ENCODE measurements at regions not wholly inside any gene's neighbourhood (a gene's known extent, or its start where the extent isn't known, plus 50 kb on each side); places are given as distances from the start of the nearest gene placed in this dataset.

DNA sequence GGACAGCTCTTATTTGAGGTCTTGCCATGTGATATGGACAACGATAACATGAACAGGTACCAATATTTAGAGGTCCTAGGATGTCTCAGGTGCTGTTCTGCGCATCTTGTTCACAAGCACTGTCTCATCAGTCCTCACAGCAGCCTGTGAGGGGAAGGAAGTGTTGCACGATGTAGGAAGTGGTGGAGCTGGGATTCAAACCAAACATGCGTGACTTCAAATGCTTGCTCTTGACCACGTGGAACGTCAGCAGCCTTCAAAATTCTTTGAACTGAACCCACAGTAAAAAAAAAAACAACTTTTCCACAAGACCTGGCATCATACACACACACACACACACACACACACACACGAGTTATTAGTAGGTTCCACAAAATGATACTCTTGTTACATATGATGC, 153.4 kb upstream of the SMAD3 start:
- H3K9me3 Mint-ChIP-seq: peaks cover 4% of the 10 kb centered on the region
- DNase-seq: peak; percentile 6
- peaks cover 5% of the 10 kb centered on the region for H3K27me3 Mint-ChIP-seq
- H3K4me1 Mint-ChIP-seq: peaks cover 10% of the 10 kb centered on the region
- H3K36me3 Mint-ChIP-seq: no peaks in the 10 kb centered on the region
- no peak overlapping the region for H3K27ac Mint-ChIP-seq
- H3K4me3 Mint-ChIP-seq: no peak overlapping the region

DNA sequence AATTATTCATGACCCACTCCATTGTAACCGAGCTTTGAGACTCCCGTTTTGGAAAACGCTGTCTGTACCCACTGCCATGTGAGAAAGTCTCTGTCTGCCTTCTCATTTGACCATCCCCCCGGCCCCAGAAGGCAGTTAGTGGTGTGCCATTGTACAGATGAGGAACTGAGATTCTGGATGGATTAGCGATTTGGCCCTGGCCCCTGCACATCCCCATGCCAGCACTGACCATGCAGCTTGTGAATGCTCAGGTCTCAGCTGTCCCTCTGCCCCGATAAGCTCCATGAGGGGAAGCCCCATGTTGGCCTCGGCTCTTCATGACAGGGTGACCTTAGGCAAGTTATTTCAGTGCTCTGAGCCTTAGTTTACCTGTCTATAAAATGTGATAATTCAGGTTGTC, 153.0 kb upstream of the SMAD3 start:
- H3K27ac Mint-ChIP-seq: peak overlapping the region; percentile 40
- DNase-seq: no peak
- H3K4me1 Mint-ChIP-seq: peaks cover 10% of the 10 kb centered on the region
- no peak overlapping the region for H3K4me3 Mint-ChIP-seq
- H3K36me3 Mint-ChIP-seq: no peaks in the 10 kb centered on the region
- peaks cover 6% of the 10 kb centered on the region for H3K9me3 Mint-ChIP-seq
- H3K27me3 Mint-ChIP-seq: peaks cover 8% of the 10 kb centered on the region

DNA sequence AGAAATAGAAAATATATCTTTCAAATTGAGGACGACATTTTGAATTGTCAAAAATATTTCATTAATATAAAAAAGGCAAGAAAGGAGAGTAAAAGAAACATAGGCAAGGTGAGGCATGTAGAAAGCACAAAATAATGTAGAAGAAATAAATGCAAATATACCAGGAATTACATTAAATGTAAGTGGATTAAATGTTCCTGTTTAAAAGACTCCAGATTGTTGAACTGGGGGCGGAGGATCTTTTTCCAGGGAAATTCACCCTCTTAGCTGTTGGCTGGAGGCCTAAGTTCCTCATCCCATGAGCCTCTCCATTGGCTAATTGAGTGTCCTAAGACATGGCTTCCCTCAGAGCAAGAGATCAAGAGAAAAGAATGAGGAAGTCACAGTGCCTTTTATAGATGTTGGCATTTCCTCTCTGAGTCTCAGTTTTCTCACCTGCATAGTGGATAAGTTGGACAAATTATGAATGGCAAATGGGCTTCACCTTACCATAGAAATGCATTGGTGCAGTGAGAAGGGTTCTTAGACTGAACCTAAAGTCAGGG, 147.4 kb upstream of the SMAD3 start:
- no peak for DNase-seq
- H3K27me3 Mint-ChIP-seq: peaks cover 15% of the 10 kb centered on the region
- H3K36me3 Mint-ChIP-seq: peaks cover 3% of the 10 kb centered on the region
- H3K9me3 Mint-ChIP-seq: peaks cover 12% of the 10 kb centered on the region
- no peaks in the 10 kb centered on the region for H3K4me1 Mint-ChIP-seq
- no peak overlapping the region for H3K27ac Mint-ChIP-seq
- H3K4me3 Mint-ChIP-seq: no peak overlapping the region

DNA sequence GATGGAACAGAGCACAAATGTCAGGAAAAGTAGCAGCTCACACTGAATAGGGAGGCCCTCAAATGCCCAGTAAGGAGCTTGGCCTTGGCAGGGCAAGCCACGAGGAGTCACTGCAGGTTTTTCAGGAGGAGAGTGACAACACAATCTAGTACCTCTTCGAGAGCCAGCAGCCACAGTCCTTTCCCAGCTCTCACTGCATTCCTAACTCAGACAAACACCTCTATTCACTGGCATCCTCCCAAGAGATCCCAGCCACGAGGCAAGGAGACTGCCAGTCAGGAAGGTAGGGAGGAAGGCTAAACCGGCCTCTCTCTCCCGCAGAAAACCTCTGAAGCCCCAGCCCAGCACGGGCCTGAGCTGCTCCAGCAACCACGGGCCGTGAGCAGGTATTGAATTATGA, 146.0 kb upstream of the SMAD3 start:
- no peak overlapping the region for H3K4me3 Mint-ChIP-seq
- DNase-seq: no peak
- peaks cover 3% of the 10 kb centered on the region for H3K36me3 Mint-ChIP-seq
- H3K27ac Mint-ChIP-seq: no peak overlapping the region
- H3K9me3 Mint-ChIP-seq: peaks cover 13% of the 10 kb centered on the region
- H3K27me3 Mint-ChIP-seq: peaks cover 20% of the 10 kb centered on the region
- peaks cover 5% of the 10 kb centered on the region for H3K4me1 Mint-ChIP-seq

DNA sequence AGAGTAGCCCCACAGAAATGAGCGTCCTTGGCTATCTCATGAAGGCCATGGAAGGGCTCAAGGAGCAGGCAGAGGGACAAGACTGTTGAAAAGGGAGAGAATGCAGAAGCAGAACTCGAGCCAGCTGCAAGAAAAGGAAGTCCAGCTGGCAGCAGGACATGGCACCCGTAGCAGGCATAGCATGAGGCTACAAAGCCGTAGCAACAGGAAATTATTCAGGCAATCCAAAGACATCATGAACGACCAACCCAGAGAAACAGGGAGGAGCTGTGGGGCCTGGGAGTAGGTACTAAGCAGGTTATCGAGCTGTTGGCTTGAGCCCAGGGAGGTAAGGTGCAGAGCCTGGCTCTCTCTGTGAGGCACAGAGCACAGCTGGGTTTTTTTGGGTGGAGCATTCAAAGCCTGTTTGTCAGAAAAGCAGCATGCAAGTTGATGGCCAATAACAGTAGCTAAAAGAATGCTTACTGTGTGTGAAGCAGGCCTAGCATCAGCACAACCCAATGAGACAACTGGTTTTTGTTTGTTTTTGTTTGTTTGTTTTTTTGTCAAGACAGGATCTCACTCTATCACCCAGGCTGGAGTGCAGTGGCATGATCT, 144.0 kb upstream of the SMAD3 start:
- Mint-ChIP-seq H3K36me3 (peaks cover 3% of the 10 kb centered on the region), H3K27ac (no peak overlapping the region), H3K4me3 (no peak overlapping the region), H3K9me3 (peaks cover 13% of the 10 kb centered on the region), H3K27me3 (peaks cover 20% of the 10 kb centered on the region), H3K4me1 (peaks cover 5% of the 10 kb centered on the region)
- DNase-seq: no peak

DNA sequence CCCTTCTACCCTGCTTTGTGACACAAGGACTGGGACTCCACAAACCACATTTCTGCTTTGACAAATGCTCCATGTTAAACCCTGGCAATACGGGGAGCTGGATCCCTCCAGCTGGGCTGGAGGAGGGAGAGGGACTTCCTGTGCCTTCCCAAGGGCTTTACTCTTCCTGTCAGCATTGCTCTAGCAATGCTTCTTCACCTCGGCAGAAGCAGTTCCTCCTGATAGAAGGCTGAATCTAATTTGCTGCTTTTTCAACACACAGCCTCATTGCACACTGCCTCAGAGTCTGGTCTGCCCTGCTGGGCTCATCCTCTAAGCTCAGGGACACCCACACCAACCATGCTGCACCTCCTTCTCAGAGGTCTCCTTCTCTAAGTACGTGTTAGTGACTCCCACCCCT, 142.8 kb upstream of the SMAD3 start:
- H3K4me3 Mint-ChIP-seq: no peak overlapping the region
- H3K9me3 Mint-ChIP-seq: peaks cover 5% of the 10 kb centered on the region
- H3K27ac Mint-ChIP-seq: no peak overlapping the region
- peaks cover 12% of the 10 kb centered on the region for H3K27me3 Mint-ChIP-seq
- no peak for DNase-seq
- peaks cover 3% of the 10 kb centered on the region for H3K36me3 Mint-ChIP-seq
- peaks cover 5% of the 10 kb centered on the region for H3K4me1 Mint-ChIP-seq

DNA sequence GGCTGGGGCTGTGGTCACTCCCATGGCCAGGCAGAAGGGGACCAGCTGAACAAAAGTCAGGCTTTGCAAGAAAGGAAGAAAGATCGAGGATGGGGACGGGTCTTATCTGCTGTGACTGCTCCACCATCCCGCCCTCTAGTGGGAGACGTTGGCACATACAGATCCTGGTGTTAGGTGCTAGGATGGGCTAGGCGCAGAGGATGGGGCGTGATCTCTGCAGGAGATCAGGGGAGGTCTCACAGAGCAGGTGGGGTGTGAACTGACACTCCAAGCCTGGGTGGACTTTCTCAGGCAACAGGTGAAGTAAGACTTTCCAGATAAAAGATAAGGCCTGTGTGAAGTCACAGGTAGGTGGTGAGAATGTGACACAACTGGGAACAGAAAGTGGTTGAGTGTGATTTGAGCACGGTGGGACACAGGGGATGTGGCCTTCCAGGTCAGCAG, 141.9 kb upstream of the SMAD3 start:
- Mint-ChIP-seq H3K9me3 (peaks cover 2% of the 10 kb centered on the region), H3K36me3 (peaks cover 3% of the 10 kb centered on the region), H3K4me1 (peaks cover 5% of the 10 kb centered on the region), H3K27ac (no peak overlapping the region), H3K27me3 (peaks cover 12% of the 10 kb centered on the region), H3K4me3 (no peak overlapping the region)
- DNase-seq: peak; percentile 40

DNA sequence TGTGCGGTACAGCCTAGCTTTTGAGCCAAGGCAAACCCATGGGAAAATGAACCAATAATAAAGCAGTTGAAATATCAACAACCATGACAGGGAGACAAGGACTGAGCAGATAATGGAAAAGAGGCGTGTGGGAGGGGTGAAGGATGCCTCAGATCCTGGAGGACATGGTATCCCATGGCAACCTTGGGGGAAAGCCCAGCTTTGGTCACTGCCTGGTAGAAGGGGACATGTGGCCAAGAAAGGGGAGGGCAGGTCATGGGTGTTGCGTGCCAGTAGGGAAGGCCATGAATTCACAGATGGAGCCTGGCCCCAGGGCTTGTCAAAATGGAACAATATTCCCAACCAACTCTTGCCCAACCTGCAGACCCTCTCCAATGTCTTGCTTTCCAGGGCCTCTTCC, 140.5 kb upstream of the SMAD3 start:
- no peak for DNase-seq
- Mint-ChIP-seq H3K9me3 (peaks cover 2% of the 10 kb centered on the region), H3K27ac (no peak overlapping the region), H3K4me1 (peaks cover 5% of the 10 kb centered on the region), H3K36me3 (peaks cover 3% of the 10 kb centered on the region), H3K27me3 (peaks cover 12% of the 10 kb centered on the region), H3K4me3 (no peak overlapping the region)

DNA sequence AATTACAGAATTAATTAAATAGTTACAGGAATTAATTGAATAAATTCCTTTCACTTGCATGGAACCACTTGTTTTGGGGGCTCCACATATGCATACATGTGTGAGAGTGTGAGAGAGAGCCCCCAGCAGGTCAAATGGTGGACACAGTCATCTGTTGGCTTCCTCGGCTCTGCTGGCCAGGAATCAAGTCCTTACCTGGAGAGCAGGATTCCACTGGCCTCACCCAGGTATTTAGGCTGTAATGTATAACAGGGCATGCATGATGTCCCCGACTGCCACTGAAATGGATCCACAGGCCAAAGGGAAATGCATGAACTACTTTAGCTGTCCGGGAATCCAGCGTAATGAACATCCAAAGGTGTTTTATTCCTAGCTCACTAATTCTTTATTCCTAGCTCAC, 139.7 kb upstream of the SMAD3 start:
- peaks cover 2% of the 10 kb centered on the region for H3K9me3 Mint-ChIP-seq
- peaks cover 3% of the 10 kb centered on the region for H3K36me3 Mint-ChIP-seq
- H3K4me3 Mint-ChIP-seq: no peak overlapping the region
- no peak overlapping the region for H3K27ac Mint-ChIP-seq
- no peak for DNase-seq
- peaks cover 12% of the 10 kb centered on the region for H3K27me3 Mint-ChIP-seq
- H3K4me1 Mint-ChIP-seq: peaks cover 5% of the 10 kb centered on the region

DNA sequence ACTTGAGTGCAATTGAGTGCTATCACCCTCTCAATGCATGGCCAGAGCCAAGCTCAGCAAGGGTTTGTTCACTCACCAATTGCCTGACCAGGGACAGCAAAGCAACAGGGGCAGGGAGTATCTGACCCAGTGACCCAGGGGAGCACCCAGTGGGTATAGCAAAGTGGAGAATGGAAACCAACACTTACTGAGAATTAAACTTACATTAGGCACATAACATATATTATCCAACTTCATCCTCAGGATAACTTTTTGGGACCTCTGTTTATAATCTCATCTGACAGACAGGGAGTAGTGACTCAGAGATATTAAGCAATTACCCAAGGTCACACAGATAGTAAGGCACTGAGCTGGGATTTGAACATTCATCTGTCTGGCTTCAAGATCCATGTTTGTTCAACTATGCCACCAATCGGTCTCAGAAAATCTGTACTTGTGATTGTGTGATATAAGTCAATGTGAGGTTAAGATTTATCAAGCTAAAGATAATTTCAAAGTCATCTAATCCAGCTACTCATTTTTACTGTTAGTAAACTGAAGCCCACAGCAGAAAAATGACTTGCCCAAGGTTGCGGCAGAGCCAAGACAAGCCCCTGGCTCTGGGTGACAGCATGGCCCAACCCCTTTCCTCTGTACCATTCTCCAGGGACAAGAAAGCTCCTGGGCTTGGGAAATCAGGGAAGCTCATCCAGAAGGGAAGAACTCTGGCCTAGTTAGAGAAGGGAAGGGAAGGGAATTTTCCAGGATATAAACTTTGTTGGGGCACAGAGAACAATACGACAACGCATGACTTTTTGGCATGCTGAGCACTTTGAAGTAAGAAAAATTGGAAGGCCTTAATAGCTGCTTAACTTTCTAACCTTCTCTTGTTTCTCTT, 138.0 kb upstream of the SMAD3 start:
- Mint-ChIP-seq H3K27ac (no peak overlapping the region), H3K9me3 (peaks cover 2% of the 10 kb centered on the region), H3K36me3 (peaks cover 2% of the 10 kb centered on the region), H3K27me3 (peaks cover 11% of the 10 kb centered on the region), H3K4me1 (peaks cover 5% of the 10 kb centered on the region), H3K4me3 (no peak overlapping the region)
- no peak for DNase-seq

DNA sequence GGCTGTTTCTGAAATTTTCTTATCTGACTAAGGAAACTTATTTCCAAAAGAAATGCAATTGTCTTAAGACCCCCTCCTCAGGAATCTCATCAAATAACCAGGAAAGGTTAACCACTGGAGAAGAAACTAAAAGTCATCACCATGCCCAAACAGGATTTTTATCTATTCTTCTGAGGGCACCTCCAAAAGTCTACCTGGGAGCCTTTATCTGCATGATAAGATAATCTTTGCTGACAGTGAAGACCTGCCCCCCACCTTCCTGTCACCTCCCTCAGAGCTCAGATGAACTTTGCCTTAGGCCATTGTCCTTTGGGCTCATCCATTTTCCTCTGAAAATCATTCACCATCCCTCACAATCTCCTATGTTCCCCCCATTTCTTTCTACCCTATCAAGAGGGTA, 137.3 kb upstream of the SMAD3 start:
- no peak overlapping the region for H3K4me3 Mint-ChIP-seq
- no peak overlapping the region for H3K27ac Mint-ChIP-seq
- peaks cover 5% of the 10 kb centered on the region for H3K27me3 Mint-ChIP-seq
- DNase-seq: no peak
- H3K4me1 Mint-ChIP-seq: peaks cover 5% of the 10 kb centered on the region
- H3K9me3 Mint-ChIP-seq: peaks cover 4% of the 10 kb centered on the region
- H3K36me3 Mint-ChIP-seq: no peaks in the 10 kb centered on the region

DNA sequence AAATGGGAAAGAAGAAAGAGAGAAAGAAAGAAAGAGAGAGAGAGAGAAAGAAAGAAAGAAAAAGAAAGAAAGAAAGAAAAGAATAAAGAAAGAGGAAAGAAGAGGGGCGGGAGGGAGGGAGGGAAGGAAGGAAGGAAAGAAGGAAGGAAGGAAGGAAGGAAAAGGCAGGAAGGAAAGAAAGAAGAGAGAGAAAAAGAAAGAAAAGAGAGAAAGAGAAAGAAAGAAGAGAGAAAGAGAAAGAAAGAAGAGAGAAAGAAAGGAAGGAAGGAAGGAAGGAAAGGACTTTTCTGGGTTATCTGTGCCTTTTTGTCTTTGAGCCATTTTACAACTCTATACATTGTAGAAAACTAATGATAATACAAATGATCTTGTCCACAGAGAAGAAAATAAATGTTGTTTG, 136.6 kb upstream of the SMAD3 start:
- no peaks in the 10 kb centered on the region for H3K27me3 Mint-ChIP-seq
- DNase-seq: no peak
- no peak overlapping the region for H3K4me3 Mint-ChIP-seq
- H3K9me3 Mint-ChIP-seq: peaks cover 4% of the 10 kb centered on the region
- H3K27ac Mint-ChIP-seq: no peak overlapping the region
- H3K36me3 Mint-ChIP-seq: no peaks in the 10 kb centered on the region
- no peaks in the 10 kb centered on the region for H3K4me1 Mint-ChIP-seq

DNA sequence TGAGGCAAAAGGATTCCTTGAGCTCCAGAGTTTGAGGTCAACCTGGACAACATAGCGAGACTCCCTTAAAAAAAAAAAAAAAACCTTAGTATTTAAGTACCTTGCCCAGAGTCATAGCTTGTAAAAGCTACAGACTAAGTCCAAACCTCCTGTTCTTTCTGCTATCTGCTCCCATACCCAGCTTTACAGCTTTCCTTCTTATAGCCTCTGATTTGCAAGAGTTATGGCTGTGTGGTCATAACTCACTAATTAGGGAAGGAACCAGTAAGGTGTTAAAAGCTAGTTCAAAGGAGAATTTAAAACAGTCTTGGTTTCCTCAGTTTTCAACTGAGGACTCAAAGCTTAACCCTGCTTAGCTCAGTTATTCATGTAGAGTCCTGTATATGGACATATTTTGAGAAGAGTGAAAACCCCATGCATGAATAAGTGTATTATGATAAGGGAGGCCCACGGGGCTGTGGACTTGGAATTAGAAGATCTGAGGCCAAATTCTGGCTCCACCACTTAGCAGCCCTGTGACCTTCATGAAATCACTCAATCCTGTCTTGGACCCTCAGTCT, 135.5 kb upstream of the SMAD3 start:
- no peak overlapping the region for H3K4me3 Mint-ChIP-seq
- no peak overlapping the region for H3K27ac Mint-ChIP-seq
- no peaks in the 10 kb centered on the region for H3K36me3 Mint-ChIP-seq
- no peak for DNase-seq
- no peaks in the 10 kb centered on the region for H3K27me3 Mint-ChIP-seq
- H3K9me3 Mint-ChIP-seq: peaks cover 7% of the 10 kb centered on the region
- no peaks in the 10 kb centered on the region for H3K4me1 Mint-ChIP-seq

DNA sequence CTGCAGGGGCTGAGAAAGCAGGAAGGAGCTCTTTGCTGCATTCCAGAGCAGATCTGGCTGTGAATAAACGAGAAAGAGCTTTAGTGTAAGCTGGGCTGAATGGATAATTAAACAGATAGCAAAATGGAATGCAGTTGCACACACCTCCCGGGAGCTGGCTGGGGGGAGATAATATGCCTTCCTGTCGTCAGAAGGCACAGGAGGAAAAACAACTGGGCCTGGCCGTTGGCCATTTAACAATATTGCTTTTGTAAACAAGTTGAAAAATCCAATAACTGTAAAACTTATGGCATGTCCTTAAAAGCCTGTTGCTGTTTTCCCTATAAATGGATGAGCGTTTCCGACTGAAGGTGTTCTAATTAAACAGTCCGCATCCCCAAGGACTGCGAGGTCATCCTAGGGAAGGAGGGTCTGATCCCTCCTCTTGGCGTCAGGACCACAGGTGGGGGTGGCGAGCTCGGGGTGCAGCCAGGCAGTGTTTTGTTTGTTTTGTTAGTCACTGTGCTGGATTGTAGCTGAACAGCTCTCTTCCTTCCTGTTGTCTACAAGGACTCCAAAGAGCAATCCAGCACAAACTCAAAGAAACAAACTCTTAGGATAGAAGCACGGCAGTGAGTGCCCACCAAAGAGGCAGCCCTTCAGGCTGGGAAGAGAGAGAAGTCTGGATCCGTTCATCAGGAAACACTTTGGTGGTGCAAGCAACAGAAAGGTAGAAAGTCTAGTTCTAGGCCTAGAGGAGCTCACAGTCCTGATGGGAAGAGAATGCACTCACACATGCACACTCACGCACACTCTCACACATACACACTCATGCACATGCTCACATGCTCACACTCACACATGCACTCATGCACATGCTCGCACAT, 133.4 kb upstream of the SMAD3 start:
- peaks cover 5% of the 10 kb centered on the region for H3K27me3 Mint-ChIP-seq
- peaks cover 7% of the 10 kb centered on the region for H3K9me3 Mint-ChIP-seq
- no peak for DNase-seq
- H3K36me3 Mint-ChIP-seq: no peaks in the 10 kb centered on the region
- peaks cover 2% of the 10 kb centered on the region for H3K4me1 Mint-ChIP-seq
- no peak overlapping the region for H3K27ac Mint-ChIP-seq
- H3K4me3 Mint-ChIP-seq: no peak overlapping the region

DNA sequence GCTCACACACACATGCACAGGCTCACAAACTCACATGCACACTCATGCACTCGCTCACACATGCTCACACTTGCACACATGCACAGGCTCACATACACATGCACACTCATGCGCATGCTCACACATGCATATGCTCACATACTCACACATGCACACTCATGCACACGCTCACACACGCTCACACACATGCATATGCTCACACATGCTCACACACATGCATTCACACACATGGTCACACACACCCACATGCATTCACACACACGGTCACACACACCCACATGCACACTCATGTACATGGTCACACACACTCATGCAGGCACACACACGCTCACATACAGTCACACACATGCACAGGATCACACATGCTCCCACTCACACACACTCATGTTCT, 132.8 kb upstream of the SMAD3 start:
- no peak for DNase-seq
- Mint-ChIP-seq H3K27me3 (peaks cover 5% of the 10 kb centered on the region), H3K36me3 (no peaks in the 10 kb centered on the region), H3K9me3 (peaks cover 7% of the 10 kb centered on the region), H3K27ac (no peak overlapping the region), H3K4me3 (no peak overlapping the region), H3K4me1 (peaks cover 2% of the 10 kb centered on the region)

All from activated naive CD8-positive, alpha-beta T cell treated with anti-CD3 and anti-CD28 coated beads for 36 hours (primary cell).